Adipocyte (in vitro differentiated cells): ENCODE measurements at regions not wholly inside any gene's neighbourhood (a gene's known extent, or its start where the extent isn't known, plus 50 kb on each side); places are given as distances from the start of the nearest gene placed in this dataset.
A peak's percentile ranks its signal among the peaks of the same experiment; 100 is the strongest.

Experiments
- DNase-seq: peaks from one replicate; pipeline ENCODE4 v3.0.0-alpha.2; 2015; ENCODE audit warnings: low read depth
- H3K27me3 ChIP-seq: replicated peaks from 2 replicates; pipeline ENCODE4 v1.7.0; 2013; ENCODE audit warnings: mild to moderate bottlenecking, low read length, moderate library complexity; ENCODE audit not compliant: control insufficient read depth, insufficient read depth
- H3K36me3 ChIP-seq: 2 replicates; pipeline ENCODE4 v1.7.0; 2013; ENCODE audit warnings: low read length, mild to moderate bottlenecking, moderate library complexity; ENCODE audit not compliant: control insufficient read depth, insufficient read depth, severe bottlenecking
- H3K4me1 ChIP-seq: 2 replicates; pipeline ENCODE4 v1.7.0; 2013; ENCODE audit warnings: mild to moderate bottlenecking, low read length, moderate library complexity; ENCODE audit not compliant: control insufficient read depth, insufficient read depth
- H3K4me3 ChIP-seq: 2 replicates; pipeline ENCODE4 v1.7.0; 2013; ENCODE audit warnings: mild to moderate bottlenecking, low read length, moderate library complexity
- H3K9ac ChIP-seq: 2 replicates; pipeline ENCODE4 v1.7.0; 2013; ENCODE audit warnings: mild to moderate bottlenecking, low read length, moderate library complexity
- H3K9me3 ChIP-seq: 2 replicates; pipeline ENCODE4 v1.7.0; 2013; ENCODE audit warnings: mild to moderate bottlenecking, low read length, moderate library complexity; ENCODE audit not compliant: control insufficient read depth

DNA sequence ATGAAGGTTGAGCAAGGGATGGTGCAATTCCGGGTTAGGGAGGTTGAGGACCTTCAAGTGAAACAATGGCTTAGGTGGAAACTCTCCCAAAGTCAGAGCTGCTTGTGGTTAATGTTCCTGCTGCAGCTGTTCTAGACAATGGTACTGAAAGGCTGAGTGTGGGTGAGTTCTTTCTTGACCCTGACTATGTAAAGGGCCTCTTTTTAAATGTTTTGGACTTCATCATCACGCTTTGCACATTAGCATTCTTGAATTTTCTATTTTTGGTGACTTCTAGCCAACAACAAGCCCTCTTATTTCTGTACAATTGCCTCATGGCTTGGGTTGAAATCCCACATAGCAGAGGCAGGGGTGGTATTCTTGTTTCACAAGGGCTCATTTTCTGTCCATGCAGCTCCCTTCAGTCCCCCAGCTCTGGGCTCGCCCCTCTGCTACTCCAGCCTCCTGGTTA is 136.3 kb upstream of the ANKRD55 start:
- Histone ChIP-seq H3K27me3 (no peaks in the 10 kb centered on the region), H3K4me1 (no peaks in the 10 kb centered on the region), H3K36me3 (no peaks in the 10 kb centered on the region), H3K9ac (no peak overlapping the region), H3K4me3 (no peak overlapping the region), H3K9me3 (no peaks in the 10 kb centered on the region)
- peak; percentile 48 for DNase-seq

DNA sequence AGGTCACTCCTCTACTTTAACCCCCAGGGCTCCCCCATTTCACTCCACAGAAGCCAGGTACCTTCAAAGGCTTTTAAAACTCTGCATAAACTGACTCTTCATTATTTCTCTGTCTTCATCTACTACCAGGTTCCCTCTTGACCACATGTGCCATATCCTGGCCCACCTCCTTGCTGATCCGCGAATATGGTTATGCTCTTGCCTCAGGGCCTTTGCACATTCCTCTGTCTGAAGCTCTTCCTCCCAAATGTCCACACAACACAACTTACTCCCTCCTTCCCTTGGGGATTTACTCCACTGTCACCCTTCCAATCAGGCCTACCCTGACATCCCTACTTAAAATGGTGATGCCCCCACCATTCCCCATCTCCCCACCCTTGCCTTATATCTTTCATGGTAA is 134.6 kb upstream of the ANKRD55 start:
- no peaks in the 10 kb centered on the region for H3K36me3 ChIP-seq
- no peaks in the 10 kb centered on the region for H3K4me1 ChIP-seq
- H3K4me3 ChIP-seq, result no peak overlapping the region
- no peak overlapping the region for H3K9ac ChIP-seq
- no peaks in the 10 kb centered on the region for H3K27me3 ChIP-seq
- no peaks in the 10 kb centered on the region for H3K9me3 ChIP-seq
- no peak for DNase-seq

DNA sequence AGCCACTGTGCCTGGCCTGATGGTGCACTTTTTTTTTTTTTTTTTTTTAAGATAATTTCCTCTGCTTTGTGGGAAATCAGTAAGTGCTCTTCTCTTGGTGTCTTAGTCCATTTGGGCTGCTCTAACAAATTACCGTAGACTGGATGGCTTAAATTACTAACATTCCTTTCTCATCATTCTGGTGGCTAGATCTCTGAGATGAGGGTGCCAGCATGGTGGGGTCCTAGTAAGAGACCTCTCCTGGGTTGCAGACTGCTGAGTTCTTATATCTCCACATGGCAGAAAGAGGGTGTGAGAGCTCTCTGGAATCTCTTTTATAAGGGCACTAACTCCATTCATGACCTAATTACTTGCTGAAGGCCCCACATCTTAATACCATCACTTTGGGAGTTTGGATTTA is 133.9 kb upstream of the ANKRD55 start:
- H3K9me3 ChIP-seq, result no peaks in the 10 kb centered on the region
- DNase-seq, result no peak
- no peak overlapping the region for H3K9ac ChIP-seq
- no peaks in the 10 kb centered on the region for H3K4me1 ChIP-seq
- no peak overlapping the region for H3K4me3 ChIP-seq
- no peaks in the 10 kb centered on the region for H3K36me3 ChIP-seq
- no peaks in the 10 kb centered on the region for H3K27me3 ChIP-seq

DNA sequence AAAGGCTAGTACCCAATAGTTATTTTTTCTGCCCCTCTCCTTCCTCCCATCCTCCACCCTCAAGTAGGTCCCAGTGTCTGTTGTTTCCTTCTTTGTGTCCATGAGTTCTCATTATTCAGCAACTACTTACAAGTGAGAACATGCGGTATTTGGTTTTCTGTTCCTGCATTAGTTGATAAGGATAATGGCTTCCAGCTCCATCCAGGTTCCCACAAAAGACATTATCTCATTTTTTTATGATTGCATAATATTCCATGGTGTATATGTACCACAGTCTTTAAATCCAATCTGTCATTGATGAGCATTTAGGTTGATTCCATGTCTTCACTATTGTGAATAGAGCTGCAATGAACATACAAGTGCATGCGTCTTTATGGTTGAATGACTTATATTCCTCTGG is 128.3 kb upstream of the ANKRD55 start:
- Histone ChIP-seq H3K4me1 (peaks cover 28% of the 10 kb centered on the region), H3K4me3 (no peak overlapping the region), H3K36me3 (no peaks in the 10 kb centered on the region), H3K9ac (no peak overlapping the region), H3K9me3 (no peaks in the 10 kb centered on the region), H3K27me3 (no peaks in the 10 kb centered on the region)
- DNase-seq, result no peak

DNA sequence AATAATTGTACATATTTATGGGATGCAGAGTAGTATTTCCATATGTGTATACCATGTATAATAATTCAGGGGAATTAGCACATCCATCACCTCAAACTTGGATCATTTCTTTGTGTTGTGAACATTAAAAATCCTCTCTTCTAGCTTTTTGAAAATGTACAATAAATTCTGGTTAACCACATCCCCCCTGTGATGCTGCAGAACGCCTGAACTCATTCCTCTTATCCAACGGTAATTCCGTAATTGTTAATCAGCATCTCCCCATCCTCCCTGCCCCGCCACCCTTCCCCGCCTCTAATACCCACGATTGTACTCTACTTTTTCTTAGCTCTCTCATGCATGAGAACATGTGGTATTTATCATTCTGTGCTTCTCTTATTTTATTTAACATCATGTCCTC is 127.7 kb upstream of the ANKRD55 start:
- Histone ChIP-seq H3K9ac (no peak overlapping the region), H3K9me3 (no peaks in the 10 kb centered on the region), H3K4me1 (peaks cover 31% of the 10 kb centered on the region), H3K4me3 (no peak overlapping the region), H3K27me3 (no peaks in the 10 kb centered on the region), H3K36me3 (no peaks in the 10 kb centered on the region)
- DNase-seq, result no peak

DNA sequence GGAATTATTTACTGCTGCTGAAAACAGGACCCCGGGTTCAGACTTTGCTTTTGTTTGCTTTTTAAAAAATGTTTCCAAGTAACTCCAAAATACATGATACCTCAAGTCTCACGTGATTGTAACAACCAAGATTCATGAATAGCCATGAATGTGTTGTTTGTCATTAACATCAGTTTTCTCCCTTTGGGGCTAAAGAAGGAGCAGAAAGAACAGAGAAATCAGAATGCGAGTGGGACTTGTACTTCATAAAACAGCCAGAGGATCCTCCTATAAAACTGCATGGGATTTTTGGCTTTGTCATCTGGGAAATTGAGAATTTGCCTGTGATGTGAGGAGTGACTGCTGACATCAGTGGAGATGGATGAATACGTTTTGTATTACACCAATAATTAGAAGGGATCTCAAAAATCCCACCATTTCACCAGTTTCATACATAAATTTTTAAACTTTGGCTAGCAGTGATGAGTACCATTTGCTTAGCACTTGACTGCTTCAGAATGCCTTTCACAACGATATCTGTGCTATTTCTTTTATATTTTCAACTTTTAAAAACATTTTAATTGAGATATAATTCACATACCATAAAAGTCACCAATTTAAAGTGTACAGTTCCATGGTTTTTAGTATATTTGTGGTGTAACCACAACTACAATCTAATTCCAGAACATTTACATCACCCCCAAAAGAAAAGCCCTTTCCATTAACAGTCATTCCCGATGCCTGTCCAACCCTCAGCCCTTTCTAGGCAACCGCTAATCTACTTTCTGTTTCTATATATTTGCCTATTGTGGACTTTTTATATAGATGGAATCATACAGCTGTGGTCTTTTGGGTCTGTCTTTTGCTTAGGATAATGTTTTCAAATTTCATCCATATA is 126.9 kb upstream of the ANKRD55 start:
- no peaks in the 10 kb centered on the region for H3K9me3 ChIP-seq
- no peak overlapping the region for H3K9ac ChIP-seq
- no peak for DNase-seq
- peaks cover 31% of the 10 kb centered on the region for H3K4me1 ChIP-seq
- H3K4me3 ChIP-seq, result no peak overlapping the region
- H3K27me3 ChIP-seq, result no peaks in the 10 kb centered on the region
- H3K36me3 ChIP-seq, result no peaks in the 10 kb centered on the region

DNA sequence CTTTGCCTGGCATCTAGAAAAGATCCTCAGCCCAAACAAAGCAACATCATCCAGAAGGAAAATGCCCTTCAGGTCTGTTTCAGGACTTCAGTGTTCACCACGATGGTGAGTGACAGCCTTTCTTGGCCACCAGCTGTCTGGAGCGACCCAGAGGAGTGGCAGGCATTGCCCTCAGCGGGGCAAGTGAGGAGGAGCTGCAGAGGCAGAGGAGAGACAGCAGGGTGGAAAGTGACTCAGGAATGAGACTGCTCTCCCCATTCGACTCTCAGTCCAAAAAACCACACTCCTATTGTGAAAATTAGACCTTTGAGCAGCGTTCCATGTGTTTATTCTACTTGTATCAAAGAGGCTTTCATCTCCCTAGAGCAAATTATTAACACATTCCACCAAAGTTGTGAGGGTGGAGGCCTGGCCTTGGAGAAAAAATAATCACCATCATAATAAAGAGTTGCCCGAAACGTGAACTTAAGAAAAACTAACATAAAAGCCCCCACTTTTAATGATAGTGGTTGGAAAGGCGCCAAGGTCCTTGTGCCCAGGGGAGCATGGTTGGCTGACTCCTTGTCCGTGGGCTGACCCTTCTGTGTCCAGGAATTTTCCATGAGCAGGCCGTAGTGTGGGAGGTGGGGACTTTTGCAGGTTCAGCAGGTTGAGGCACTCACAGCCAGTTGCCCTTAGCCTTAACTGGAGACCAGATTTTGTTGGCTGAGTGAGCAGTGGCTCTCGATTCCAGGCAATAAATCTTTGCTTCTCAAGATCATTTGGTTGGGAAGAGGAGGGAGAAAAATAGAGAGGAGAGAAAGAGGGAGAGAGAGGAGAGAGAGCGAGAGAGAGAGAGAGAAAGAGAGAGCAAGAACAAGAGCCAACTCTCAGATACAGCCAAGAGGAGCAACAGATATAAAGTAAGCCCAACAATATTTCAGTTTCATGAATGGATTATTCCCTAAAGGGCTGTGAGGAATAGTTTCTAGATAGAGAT is 125.9 kb upstream of the ANKRD55 start:
- Histone ChIP-seq H3K9me3 (no peaks in the 10 kb centered on the region), H3K4me1 (peaks cover 31% of the 10 kb centered on the region), H3K27me3 (no peaks in the 10 kb centered on the region), H3K9ac (no peak overlapping the region), H3K36me3 (no peaks in the 10 kb centered on the region), H3K4me3 (peak overlapping the region; percentile 28)
- no peak for DNase-seq

DNA sequence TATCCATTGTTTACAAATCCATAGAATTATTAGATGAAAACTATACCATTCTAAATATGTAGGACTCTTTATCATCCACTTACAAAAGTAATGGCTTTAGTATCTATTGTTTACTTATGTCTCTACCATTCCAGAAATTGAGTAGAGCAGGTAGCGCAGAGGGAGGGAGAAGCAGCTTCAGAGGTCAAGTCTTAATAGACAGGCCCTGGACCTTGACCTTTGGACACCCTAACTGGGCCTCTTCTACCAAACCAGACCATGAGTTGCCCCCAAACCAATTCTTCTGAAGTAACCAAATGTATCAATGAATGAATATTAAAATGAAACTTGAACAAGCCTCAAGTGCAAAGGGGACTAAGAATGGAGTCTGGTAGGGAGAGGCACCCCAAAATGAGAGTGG is 124.9 kb upstream of the ANKRD55 start:
- DNase-seq, result no peak
- no peak overlapping the region for H3K9ac ChIP-seq
- no peaks in the 10 kb centered on the region for H3K36me3 ChIP-seq
- no peaks in the 10 kb centered on the region for H3K9me3 ChIP-seq
- H3K4me3 ChIP-seq, result no peak overlapping the region
- peaks cover 31% of the 10 kb centered on the region for H3K4me1 ChIP-seq
- H3K27me3 ChIP-seq, result no peaks in the 10 kb centered on the region

DNA sequence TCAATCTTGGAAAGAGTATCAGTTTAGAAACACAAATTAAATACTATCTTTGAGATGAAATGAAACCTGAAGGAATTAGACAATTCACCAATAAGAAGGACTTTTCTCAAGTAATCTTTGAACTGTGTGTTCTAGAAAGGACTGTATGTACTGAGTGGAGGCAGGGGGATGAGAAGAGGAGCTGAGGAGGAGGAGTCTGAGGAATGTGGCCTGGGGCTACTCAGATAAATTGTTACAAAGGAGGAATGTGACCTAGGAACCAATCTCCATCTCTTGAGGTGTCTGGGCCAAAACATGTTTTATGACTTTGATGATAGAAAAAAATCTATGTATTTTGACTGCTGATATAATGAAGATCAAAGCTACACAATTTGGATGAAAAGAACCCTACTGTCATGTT is 124.3 kb upstream of the ANKRD55 start:
- Histone ChIP-seq H3K9ac (no peak overlapping the region), H3K4me3 (no peak overlapping the region), H3K36me3 (no peaks in the 10 kb centered on the region), H3K27me3 (no peaks in the 10 kb centered on the region), H3K4me1 (peaks cover 31% of the 10 kb centered on the region), H3K9me3 (no peaks in the 10 kb centered on the region)
- no peak for DNase-seq

DNA sequence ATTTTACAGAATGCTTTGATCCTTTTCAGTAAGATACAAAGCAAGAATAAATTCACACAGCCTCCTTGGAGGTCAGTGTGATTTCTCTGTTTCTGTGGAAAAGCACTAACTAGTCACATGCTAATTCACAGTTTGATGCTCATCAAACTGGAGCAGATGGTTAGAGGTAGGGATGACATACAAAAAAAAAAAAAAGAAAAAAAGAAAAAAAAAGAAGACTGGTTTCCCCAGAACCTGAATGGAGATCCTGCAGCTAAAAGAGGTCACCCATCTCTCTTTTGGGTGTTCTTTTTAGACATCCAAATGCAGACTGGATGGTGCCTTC is 123.7 kb upstream of the ANKRD55 start:
- no peaks in the 10 kb centered on the region for H3K27me3 ChIP-seq
- peaks cover 31% of the 10 kb centered on the region for H3K4me1 ChIP-seq
- no peak overlapping the region for H3K4me3 ChIP-seq
- no peaks in the 10 kb centered on the region for H3K9me3 ChIP-seq
- no peaks in the 10 kb centered on the region for H3K36me3 ChIP-seq
- H3K9ac ChIP-seq, result no peak overlapping the region
- no peak for DNase-seq

DNA sequence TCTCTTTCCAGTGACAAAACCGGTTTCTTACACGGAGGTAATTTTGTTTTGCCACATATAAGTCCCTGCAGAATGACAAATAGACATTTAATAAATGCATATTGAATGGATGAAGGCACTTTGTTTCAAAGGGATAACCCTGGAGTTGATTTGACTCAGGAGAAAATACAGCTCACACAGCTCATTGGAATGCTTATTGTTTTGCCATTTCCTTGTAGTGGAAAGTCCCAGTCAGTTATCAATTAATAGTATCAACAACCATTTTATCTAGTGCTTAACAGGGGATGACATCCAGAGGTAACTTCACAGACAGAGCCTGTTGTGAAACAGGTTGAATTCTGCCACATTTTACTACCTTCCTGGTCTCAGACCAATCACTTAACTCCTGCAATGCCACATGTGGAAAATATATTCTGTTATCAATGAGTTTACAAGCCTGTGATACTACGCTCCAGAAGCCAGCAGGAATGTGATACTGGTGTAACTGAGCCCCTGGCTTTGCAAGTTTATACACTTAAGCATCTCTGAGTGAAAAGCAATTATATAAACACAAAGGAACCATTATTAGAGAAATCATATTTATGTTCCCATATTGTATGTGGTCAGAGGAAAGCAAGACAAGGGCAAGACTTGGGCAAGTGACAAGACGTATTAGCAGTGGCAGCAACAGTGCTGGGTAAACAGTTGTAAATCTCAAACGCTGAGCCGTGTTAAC is 123.1 kb upstream of the ANKRD55 start:
- DNase-seq, result no peak
- Histone ChIP-seq H3K9ac (no peak overlapping the region), H3K9me3 (no peaks in the 10 kb centered on the region), H3K4me1 (peaks cover 31% of the 10 kb centered on the region), H3K4me3 (no peak overlapping the region), H3K27me3 (no peaks in the 10 kb centered on the region), H3K36me3 (no peaks in the 10 kb centered on the region)
